ENCODE measurements at regions not wholly inside any gene's neighbourhood (a gene's known extent, or its start where the extent isn't known, plus 50 kb on each side); places are given as distances from the start of the nearest gene placed in this dataset.

GRCh38 chr5:126030698-126031097 lies 392.5 kb upstream of the GRAMD2B start:
- no peaks in the 10 kb centered on the region for H3K4me1 ChIP-seq (ENCODE audit: control insufficient read depth, insufficient read depth, low read length)
- H3K36me3 ChIP-seq (ENCODE audit: control insufficient read depth, insufficient read depth, low read length) = no peaks in the 10 kb centered on the region
- ATAC-seq = no peak
- intact Hi-C loops (cut with micrococcal nuclease) = no loop called here
- WGBS (ENCODE audit: insufficient coverage) = 88% methylated on average over 2 of the region's 3 CpGs
- peaks cover 16% of the 10 kb centered on the region for H3K9me3 ChIP-seq (ENCODE audit: control insufficient read depth, insufficient read depth, low read length)
- Mint-ChIP-seq H3K4me3 (no peak overlapping the region), H3K36me3 (peaks cover 23% of the 10 kb centered on the region), H3K9me3 (peaks cover 22 to 27% of the 10 kb centered on the region in 2 donors), H3K27me3 (ENCODE audit: low read depth in 2 of 2) (no peaks in the 10 kb centered on the region), H3K4me1 (no peaks in the 10 kb centered on the region), H3K27ac (no peak overlapping the region)
- no peaks in the 10 kb centered on the region for H3K27me3 ChIP-seq (ENCODE audit: control insufficient read depth, insufficient read depth, low read length)
- no peak overlapping the region for H3K27ac ChIP-seq (ENCODE audit: low read length)
- H3K4me3 ChIP-seq (ENCODE audit: low read length) = no peak overlapping the region
- no peak for DNase-seq
- TF ChIP-seq, protein P1, sequence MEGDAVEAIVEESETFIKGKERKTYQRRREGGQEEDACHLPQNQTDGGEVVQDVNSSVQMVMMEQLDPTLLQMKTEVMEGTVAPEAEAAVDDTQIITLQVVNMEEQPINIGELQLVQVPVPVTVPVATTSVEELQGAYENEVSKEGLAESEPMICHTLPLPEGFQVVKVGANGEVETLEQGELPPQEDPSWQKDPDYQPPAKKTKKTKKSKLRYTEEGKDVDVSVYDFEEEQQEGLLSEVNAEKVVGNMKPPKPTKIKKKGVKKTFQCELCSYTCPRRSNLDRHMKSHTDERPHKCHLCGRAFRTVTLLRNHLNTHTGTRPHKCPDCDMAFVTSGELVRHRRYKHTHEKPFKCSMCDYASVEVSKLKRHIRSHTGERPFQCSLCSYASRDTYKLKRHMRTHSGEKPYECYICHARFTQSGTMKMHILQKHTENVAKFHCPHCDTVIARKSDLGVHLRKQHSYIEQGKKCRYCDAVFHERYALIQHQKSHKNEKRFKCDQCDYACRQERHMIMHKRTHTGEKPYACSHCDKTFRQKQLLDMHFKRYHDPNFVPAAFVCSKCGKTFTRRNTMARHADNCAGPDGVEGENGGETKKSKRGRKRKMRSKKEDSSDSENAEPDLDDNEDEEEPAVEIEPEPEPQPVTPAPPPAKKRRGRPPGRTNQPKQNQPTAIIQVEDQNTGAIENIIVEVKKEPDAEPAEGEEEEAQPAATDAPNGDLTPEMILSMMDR (IDR thresholded peaks at IDR 0.05) = no peak

GRCh38 chr5:126031989-126032716 lies 391.1 kb upstream of the GRAMD2B start:
- Histone ChIP-seq H3K4me3 (ENCODE audit: low read length) (no peak overlapping the region), H3K27me3 (ENCODE audit: control insufficient read depth, insufficient read depth, low read length) (no peaks in the 10 kb centered on the region), H3K4me1 (ENCODE audit: control insufficient read depth, insufficient read depth, low read length) (no peaks in the 10 kb centered on the region), H3K36me3 (ENCODE audit: control insufficient read depth, insufficient read depth, low read length) (no peaks in the 10 kb centered on the region), H3K9me3 (ENCODE audit: control insufficient read depth, insufficient read depth, low read length) (peaks cover 11% of the 10 kb centered on the region), H3K27ac (ENCODE audit: low read length) (no peak overlapping the region)
- Mint-ChIP-seq H3K27me3 (ENCODE audit: low read depth in 2 of 2) (no peaks in the 10 kb centered on the region), H3K4me3 (no peak overlapping the region), H3K27ac (no peak overlapping the region), H3K9me3 (peaks cover 18 to 21% of the 10 kb centered on the region in 2 donors), H3K4me1 (no peaks in the 10 kb centered on the region), H3K36me3 (peaks cover 23% of the 10 kb centered on the region)
- ATAC-seq (no peak), DNase-seq (no peak)
- 81% methylated on average over 7 of the region's 7 CpGs for whole genome bisulfite sequencing (ENCODE audit: insufficient coverage)
- intact Hi-C loops (cut with micrococcal nuclease) = no loop called here
- TF ChIP-seq, protein P1 (IDR thresholded peaks at IDR 0.05) = no peak

- Mint-ChIP-seq H3K27me3 (ENCODE audit: low read depth in 2 of 2) (no peaks in the 10 kb centered on the region), H3K4me3 (no peak overlapping the region), H3K4me1 (no peaks in the 10 kb centered on the region), H3K9me3 (peaks cover 0 to 2% of the 10 kb centered on the region in 2 donors), H3K27ac (no peak overlapping the region), H3K36me3 (no peaks in the 10 kb centered on the region)
- Histone ChIP-seq H3K36me3 (ENCODE audit: control insufficient read depth, insufficient read depth, low read length) (no peaks in the 10 kb centered on the region), H3K9me3 (ENCODE audit: control insufficient read depth, insufficient read depth, low read length) (peaks cover 2% of the 10 kb centered on the region), H3K27ac (ENCODE audit: low read length) (no peak overlapping the region), H3K4me3 (ENCODE audit: low read length) (no peak overlapping the region), H3K27me3 (ENCODE audit: control insufficient read depth, insufficient read depth, low read length) (no peaks in the 10 kb centered on the region), H3K4me1 (ENCODE audit: control insufficient read depth, insufficient read depth, low read length) (no peaks in the 10 kb centered on the region)
- DNase-seq (no peak), ATAC-seq (no peak)
- intact Hi-C loops (cut with micrococcal nuclease) = no loop called here
- TF ChIP-seq, protein P1 (IDR thresholded peaks at IDR 0.05) = no peak
- 84% methylated on average over 5 of the region's 5 CpGs for WGBS (ENCODE audit: insufficient coverage)
Observed at GRCh38 chr5:126043688-126044087, 379.5 kb upstream of the GRAMD2B start.

Measured in natural killer cell (primary cell).